Fibroblast of mammary gland (primary cell): ENCODE measurements at regions not wholly inside any gene's neighbourhood (a gene's known extent, or its start where the extent isn't known, plus 50 kb on each side); places are given as distances from the start of the nearest gene placed in this dataset.

Experiments
- DNase-seq: peaks from one replicate; pipeline ENCODE4 v3.0.0-alpha.2; 2010; ENCODE audit warnings: low read depth
- H3K4me3 ChIP-seq: 2 replicates; pipeline ENCODE4 v1.5.1; 2011; ENCODE audit warnings: low read depth, mild to moderate bottlenecking, low read length, moderate library complexity; ENCODE audit not compliant: control insufficient read depth
- CTCF ChIP-seq: conservative IDR thresholded peaks from 2 replicates; pipeline ENCODE4 v1.5.1; 2011; ENCODE audit warnings: low read depth, low read length, inconsistent platforms; ENCODE audit not compliant: control insufficient read depth, insufficient read depth

DNA sequence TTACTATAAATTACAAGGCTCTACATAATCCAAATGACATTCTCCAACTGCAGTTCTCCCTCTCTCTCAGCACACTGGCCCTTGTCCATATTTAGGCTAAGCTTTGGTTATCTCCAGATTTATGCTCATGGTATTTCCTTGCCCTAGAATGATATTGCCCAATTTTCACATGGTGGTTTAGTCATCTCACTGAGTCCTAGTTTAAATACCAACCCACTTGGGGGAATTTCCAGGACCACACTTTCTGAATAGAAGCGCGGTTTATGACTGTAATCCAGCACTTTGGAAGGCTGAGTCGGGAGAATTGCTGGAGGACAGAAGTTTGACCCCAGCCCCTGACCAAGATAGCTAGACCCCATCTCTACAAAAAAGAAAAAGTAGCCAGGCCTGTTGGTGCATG, 280.1 kb upstream of the MON1B start:
- TF ChIP-seq CTCF: no peak
- DNase-seq: peak; percentile 89
- H3K4me3 ChIP-seq: no peak overlapping the region

DNA sequence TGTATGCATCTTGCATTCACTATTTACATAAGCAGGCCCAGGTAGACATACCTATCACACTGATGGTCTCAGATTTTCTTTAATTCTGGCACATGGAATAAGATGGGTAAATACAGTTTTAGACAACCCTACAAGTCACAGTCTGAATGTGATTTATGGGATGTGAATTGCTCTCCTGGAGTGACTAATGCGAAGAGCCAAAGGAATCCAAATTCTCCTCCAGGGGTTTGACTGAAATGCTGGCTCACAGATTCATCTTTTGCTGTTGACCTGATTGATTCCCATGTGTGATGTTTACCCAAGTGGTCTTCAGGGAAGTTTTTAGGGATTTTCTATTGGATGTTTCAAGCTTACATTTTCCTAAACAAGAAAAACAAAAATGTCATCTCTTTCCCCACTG, 277.9 kb upstream of the MON1B start:
- peak; percentile 56 for DNase-seq
- TF ChIP-seq CTCF: no peak
- no peak overlapping the region for H3K4me3 ChIP-seq

- H3K4me3 ChIP-seq: no peak overlapping the region
- no peak for TF ChIP-seq CTCF
- DNase-seq: no peak
Measured at GRCh38 chr16:76926042-76926441, 264.9 kb upstream of the MON1B start.

DNA sequence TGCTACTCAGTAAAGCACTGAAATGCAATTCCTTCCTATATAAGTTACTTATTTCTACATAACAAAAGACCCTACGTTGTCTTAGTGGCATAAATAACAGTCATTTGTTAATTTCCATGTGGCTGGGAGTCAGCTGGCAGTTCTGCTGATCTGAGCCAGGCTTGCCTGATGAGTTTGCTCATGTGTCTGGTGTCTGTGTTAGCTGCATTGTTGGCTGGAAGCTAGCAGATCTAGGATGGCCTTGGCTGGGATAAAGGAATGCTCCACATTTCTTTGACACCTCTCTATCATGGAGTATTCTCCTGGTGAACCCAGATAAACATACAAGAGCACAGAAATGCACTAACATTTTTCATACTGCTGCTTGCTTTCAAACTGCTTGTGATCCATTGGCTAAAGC, 264.4 kb upstream of the MON1B start:
- no peak overlapping the region for H3K4me3 ChIP-seq
- no peak for TF ChIP-seq CTCF
- DNase-seq: no peak

DNA sequence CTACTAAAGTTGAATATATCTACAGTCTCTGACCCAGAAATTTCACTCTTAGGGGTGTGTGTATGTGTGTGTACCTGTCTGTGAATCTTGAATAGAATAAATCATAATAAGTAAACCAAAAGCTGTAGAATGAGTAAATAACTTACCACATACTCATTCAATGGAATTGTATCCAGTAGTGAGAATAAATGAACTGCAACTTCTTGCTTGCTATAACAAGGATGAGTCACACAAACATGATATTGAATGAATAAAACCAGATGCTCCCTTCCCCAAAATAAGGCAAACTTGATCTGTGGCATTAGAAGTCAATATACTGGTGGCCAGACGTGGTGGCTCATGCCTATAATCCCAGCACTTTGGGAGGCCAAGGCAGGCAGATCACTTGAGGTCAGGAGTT, 259.8 kb upstream of the MON1B start:
- TF ChIP-seq CTCF: no peak
- DNase-seq: peak; percentile 79
- no peak overlapping the region for H3K4me3 ChIP-seq

- H3K4me3 ChIP-seq: no peak overlapping the region
- no peak for TF ChIP-seq CTCF
- DNase-seq: peak; percentile 57
Measured at GRCh38 chr16:76932541-76933211, 258.3 kb upstream of the MON1B start.

- no peak for TF ChIP-seq CTCF
- no peak for DNase-seq
- no peak overlapping the region for H3K4me3 ChIP-seq
Measured at GRCh38 chr16:76940251-76940650, 250.7 kb upstream of the MON1B start.
